Gastrocnemius medialis (tissue), 4 donors: ENCODE measurements at regions not wholly inside any gene's neighbourhood (a gene's known extent, or its start where the extent isn't known, plus 50 kb on each side); places are given as distances from the start of the nearest gene placed in this dataset.

ENCODE experiments used
- POLR2A ChIP-seq, 2 donors: fragments of 450-650 bp; IDR thresholded peaks; one replicate each; pipeline ENCODE4 v1.6.1; 2017; ENCODE audit warnings: antibody characterized with exemption in 2 of 2, mild to moderate bottlenecking in 2 of 2, moderate library complexity in 2 of 2
- TF ChIP-seq, protein P1 (sequence below), 5 experiments: fragments of 450-650 bp in 3 of 5; fragments of 200-600 bp in 2 of 5; sonication (generic) in 2 of 5; IDR thresholded peaks in 4 of 5; conservative IDR thresholded peaks in 1 of 5; 1 replicate in 4 of 5; 2 replicates in 1 of 5; pipeline ENCODE4 v1.5.1; 2016 to 2019; ENCODE audit warnings: antibody characterized with exemption in 5 of 5, mild to moderate bottlenecking in 3 of 5, moderate library complexity in 3 of 5

DNA sequence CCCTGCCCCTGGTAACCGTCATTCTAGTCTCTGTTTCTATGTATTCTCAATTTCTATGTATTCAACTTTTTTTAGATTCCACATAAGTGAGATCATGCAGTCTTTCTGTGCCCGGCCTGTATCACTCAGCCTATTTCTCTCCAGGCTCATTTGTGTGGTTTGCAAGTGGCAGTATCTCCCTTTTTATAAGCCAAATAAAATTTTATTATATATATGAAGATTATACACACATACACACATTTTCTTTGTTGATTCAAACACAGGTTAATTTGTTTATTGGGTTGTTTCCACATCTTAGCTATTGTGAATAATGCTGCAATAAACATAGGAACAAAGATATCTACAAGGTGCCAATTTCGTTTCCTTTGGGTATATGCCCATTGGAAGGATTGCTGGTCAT, 571.7 kb downstream of the DHX35 start:
- TF ChIP-seq, protein P1, sequence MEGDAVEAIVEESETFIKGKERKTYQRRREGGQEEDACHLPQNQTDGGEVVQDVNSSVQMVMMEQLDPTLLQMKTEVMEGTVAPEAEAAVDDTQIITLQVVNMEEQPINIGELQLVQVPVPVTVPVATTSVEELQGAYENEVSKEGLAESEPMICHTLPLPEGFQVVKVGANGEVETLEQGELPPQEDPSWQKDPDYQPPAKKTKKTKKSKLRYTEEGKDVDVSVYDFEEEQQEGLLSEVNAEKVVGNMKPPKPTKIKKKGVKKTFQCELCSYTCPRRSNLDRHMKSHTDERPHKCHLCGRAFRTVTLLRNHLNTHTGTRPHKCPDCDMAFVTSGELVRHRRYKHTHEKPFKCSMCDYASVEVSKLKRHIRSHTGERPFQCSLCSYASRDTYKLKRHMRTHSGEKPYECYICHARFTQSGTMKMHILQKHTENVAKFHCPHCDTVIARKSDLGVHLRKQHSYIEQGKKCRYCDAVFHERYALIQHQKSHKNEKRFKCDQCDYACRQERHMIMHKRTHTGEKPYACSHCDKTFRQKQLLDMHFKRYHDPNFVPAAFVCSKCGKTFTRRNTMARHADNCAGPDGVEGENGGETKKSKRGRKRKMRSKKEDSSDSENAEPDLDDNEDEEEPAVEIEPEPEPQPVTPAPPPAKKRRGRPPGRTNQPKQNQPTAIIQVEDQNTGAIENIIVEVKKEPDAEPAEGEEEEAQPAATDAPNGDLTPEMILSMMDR (IDR thresholded peaks at IDR 0.05 in 4 of 5, conservative IDR thresholded peaks at IDR 0.05 in 1 of 5) = no peak
- no peak for TF ChIP-seq POLR2A (IDR thresholded peaks at IDR 0.05)
